Hippocampal formation (tissue), 2 donors: ENCODE measurements at regions not wholly inside any gene's neighbourhood (a gene's known extent, or its start where the extent isn't known, plus 50 kb on each side); places are given as distances from the start of the nearest gene placed in this dataset.

Experiments
- DNase-seq, 2 donors: peaks; one replicate each; lab custom pipeline; 2025; lab: John Stamatoyannopoulos, UW

DNA sequence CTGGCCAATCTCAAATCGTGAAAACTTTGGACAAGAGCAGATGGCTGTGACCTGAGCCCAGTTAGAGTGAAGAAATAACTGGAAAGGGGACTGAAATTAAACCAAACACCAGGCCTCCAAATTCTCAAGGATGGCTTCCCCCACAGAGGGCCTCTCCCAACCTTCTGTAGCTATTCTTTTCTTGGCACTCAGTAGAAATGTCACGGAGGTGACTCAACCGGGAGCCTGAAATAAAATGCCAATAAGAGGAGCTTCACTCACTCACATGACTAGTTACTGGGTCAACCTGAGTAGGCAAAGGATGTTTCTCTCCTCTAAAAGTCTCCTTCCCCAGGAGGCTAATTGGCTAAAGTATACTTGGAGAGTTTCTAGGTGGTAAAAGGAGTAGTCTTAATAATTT, 230.7 kb downstream of the MAF start:
- no peak for DNase-seq

DNA sequence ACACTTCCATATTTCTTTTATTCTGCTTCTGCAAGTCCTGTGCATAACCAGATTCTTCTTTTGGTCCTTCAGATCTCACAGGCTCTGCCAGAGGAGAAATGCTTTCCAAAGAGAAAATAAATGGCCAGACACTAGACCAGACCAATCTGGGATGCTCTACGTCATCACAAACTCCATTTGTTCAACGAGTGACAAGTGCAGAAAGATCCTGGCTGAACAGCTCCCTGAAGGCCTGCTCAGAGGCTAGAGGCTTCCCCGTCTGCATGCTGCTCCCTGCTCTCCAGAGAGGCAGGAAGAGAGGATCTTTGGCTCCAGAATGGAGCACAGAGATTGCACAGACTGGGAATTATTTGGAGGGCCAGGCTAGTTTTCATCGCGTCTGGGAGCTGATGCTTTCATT, 232.7 kb downstream of the MAF start:
- no peak for DNase-seq

DNA sequence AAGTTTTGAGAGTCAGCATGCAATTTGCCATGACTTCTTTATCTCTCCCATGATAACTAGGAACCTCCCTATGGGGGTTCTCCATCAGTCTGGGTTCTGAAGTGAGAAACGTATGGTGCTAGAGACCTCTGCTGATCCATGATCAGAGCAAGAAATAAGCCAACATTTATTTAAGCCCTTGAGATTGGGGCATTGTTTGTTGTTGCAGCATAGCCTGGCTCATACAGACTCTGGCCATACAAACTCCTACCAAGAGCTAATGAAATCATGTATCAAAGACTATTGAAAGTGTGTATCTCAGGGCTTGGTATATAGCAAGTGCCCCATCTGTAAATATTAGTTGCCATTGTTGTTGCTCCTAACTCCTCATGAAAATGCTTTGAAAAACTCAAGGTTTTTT, 233.9 kb downstream of the MAF start:
- DNase-seq, result no peak

DNA sequence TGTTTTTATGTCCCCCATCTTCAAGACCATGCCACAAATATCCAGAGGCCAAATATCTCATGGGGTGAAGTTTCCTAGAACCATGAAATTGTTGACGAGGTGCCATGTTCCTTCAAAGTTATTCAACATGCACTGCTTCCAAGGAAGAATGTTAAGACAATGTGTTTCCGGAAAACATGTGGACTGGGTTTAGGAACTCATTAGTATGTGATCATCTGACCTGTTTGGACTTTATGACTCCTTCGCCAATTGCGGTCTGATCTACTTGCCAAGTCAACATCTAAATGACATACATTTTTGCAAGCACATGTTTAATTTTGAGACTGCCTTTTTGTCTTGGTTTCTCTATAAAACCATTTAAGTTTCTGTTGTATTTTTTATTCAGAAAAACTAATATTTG, 234.8 kb downstream of the MAF start:
- no peak for DNase-seq

DNA sequence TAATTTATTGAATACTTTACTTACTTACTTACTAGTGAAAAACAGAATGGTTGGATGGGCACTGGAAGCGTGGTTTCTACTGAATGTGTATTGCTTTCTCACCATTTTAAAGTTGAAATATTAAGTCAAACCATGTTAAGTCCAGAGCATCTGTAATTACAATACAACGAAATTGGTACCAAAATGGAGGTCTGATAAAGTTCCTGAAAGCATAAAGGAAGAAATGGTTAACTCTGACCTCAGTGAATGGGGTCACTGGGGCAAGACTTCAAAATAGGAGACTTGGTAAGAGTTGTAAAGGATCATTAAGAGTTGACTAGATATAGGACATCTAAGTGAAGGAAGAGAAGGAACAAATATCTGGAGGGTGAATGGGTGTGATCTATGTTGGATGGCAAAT, 237.1 kb downstream of the MAF start:
- no peak for DNase-seq

DNA sequence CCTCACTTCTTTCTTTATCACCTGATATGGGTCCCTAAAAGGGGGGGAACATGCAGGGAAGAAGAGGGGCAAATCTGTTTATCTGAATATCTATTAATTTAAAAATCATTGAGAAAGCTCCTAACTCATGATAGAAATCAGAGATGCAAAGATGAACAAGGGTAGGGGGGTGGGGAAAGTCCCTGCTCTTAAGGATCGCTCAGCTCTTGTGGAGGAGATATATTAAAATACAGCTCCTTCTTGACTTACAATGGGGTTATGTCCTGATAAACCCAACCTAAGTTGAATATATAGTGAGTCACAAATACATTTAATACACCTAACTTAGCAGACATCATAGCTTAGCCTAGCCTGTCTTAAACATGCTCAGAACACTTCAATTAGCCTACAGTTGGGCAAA, 237.5 kb downstream of the MAF start:
- no peak for DNase-seq

DNA sequence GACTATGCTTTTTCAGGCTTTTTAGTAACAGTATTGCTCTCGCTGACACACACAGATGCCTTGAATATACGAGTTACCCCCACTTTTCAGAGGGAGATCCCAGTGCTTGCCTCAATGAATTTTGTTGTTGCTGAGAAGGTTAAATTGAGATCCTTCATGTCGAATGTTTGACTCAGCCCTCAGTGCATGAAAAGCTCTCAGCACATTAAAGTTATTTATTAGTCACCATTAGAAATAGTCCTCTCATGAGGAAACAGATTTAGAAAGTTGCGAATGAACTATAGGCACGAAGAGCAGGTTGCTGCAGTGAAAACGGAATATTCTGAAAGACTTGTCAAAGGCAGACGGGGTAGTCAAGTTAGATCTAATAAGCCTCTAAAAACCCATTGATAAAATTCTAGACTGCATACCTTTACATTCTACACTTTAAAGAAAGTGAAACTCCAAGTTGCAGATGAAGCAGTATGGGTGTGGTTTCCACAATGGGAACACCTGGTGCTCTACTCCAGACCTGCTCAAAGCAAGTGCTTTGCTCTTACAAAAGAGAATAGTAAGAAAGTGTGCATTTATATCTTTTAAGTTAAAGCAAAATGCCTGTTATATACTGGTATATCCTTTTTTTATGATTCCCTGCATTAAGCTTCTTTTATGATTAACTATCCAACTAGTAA, 238.1 kb downstream of the MAF start:
- DNase-seq, result no peak

DNA sequence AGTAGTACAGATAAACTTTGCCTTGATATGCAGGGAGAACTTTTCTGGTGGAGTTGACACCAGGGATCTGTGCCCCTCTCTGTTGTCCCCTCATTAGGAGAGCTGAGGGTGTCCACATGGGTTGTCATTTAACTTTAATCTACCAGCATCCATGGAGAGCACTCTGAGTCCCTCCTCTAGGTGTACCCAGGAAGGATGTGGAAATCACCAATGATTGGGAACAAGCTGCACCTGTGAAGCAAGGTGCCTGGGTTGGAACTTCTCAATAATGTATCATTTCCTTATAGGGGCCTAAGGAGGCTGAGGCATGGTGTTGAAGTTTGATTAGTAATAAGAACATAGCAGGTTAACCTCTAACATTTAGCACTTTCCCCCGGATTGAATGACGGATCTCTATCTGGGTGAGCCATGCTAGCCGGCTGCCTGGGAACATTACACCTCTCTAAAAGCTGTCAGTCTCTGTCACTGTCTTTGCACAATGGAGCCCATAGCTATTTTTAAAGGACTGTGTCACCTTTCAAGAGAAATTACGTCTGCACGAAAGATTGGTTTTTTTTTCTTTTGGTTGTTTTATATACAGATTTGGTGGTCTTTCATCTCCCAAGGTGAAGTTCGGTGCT, 239.3 kb downstream of the MAF start:
- no peak for DNase-seq

DNA sequence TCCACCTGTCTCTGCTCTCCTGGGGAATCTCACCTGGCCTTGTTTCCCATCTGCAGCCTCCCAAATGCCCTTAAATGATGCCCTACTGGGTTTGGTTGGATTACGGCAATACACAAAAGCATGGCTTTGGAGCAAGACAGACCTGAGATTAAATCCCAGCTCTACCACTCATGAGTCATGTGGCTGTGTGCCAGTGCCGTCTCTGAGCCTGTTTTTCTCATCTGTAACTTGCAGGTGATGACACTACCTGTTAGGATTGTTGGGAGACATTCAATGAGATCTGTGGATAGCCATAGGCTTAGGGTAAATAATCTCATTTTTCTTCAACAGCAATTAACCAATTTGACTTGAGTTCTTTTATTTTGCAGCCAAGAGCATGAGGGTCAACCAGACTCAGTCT, 240.3 kb downstream of the MAF start:
- no peak for DNase-seq

DNA sequence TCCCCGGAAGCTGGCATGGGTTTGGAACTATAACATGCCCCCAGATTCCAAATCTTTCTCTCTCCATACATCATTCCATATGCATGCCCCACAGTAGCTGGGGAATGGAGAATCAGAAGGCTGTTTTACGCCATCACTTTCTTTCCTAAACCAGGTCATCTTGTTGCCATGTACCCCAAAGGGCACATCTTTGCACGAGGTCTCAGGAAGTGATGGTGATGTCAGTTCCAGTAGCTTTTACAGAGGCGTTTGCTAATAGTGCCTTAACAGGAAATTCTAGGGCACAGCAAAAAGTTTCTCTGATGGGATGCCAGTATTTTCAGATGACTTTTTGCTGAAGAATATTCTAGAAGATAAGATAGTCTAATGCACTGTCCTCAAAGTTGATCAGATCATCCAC, 241.5 kb downstream of the MAF start:
- no peak for DNase-seq

DNA sequence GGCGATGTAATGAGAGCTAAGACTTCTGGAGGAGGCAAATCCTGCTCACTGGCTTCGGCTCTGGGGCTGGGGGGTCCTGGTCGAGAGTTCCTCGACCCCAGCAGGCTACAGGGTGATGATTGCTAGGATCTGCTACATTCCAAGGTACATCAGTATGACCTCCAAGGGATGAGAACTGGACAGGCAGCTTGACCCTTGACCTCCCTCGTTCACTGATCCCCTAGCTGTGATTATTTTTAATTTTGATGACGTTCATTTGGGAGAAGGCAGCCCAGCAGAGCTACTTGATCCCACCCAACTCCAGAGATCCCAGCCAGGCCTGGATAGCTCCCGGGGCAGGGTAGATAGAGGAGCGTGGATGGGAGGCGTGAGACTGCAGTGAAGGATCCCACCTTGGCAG, 242.3 kb downstream of the MAF start:
- no peak for DNase-seq

DNA sequence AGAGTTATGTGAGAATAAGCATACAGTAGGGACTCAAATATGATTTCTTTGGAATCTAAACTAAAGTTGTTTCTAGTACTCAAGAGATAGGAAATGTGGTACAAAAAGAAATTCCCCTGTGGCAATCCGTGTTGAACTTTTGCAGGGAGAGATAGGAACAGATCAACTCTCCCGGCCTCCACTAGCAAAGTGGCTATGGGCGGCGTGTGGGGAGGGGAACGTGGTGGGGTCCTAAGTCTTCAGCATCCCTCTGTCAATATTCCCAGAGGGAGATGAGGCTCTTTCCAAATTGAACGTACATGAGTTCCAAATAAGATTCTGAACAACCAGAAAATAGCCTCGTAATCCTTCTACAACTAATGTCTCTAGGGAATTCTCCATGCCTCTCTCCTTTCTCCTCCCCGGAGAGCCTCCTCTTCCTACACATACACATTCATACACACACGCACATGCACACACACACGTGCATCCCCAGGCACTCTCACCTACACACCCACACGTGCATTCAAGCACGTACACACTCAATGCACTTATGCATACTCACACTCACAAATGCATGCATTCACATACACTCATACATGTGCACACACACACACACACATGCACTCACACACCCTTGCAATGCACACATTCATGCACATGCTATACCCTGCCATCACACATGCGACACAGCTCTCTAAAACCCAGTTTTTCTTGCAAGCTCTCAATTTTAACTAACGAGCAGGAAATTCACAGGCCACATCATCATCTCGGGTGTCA, 244.8 kb downstream of the MAF start:
- no peak for DNase-seq

DNA sequence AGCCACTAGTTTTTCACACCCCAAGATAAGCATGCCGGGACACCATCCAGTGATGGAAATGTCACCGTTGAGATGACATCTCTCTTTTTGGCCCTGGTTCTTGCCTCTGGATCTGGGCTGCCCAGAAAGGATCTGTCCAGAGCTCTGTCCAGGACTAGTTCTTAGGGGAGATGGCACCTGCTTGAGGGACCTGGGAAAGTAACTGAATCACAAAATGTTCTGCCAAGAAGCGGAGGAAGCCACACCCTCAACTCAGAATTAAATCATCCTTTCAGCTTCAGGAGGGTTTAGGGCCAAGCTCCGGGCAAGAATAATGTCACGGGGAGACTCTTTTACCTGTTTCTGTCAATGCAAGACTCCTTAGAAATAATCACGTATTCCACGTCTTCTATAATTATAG, 248.6 kb downstream of the MAF start:
- no peak for DNase-seq

DNA sequence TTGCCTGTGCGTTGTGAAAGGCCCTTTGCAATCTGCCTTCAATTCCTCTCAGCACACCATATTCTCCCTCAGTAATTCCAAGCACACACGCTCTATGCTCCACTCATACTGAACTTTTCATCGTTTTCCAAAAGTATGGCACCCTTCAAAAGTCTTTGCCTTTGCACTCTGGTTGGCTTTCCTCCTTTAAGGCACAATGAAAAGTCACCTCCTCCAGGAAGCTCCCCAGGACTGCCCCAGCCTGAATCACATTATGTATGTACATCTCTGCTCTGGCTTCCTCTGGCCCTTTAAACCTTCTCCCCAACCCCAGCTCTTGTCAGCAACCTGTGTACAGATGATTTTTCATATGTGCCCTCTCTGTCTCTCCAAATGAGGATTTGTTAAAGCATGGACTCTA, 250.7 kb downstream of the MAF start:
- no peak for DNase-seq

DNA sequence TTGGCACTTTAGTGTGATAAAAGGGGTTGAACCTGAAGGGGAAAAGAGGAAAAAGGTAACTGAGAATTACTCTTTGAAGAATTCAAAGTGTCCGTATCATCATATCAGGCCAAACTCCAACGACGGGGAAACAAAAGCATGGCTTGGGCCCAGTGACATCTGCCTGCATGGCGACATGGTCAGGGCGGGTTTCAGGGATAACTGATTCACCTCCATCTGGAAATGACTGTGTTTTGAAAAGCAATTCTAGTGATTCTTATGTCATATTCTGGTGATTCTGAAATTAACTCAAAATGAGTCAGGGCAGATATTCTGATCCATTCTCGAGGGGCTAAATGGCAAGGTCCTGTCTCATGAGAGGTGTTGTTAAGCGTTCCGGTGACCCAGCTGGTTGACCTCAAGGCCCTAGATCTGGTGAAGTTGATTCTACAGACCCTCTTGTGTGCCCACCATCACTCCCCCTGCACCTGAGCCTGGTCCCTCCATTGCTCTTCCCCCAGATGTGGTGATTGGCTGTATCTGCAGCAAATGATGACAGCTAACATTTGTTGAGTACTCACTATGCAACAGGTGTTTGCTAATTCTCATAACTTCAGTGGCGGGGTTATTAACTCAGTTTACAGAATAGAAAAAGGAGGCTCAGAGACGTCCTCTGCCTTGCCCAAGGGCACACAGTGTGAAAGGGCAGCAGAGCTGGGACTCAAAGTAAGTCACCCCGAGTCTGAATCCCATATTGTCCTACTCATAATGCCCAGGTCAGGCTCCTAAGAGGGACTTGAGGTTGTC, 251.8 kb downstream of the MAF start:
- DNase-seq, result no peak

DNA sequence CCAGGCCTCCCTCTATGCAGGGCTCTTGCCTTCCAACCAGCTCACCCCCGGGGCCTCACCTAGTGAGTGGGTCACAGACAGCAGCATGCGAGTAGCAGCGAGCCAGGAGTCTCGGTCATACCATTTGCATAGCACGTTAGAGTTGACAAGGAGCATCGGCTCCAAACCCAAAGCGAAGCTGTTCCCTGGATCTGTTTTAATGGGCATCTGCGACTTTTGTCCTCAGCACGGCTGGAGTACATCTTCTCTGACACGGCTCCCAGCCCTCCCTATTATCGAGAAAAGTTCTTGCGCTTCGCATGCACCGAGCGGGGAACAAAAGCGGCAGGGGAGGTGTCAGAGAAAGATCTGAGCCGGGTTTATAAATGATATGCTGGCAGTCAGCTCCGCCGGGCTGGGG, 253.3 kb downstream of the MAF start:
- DNase-seq, result no peak

DNA sequence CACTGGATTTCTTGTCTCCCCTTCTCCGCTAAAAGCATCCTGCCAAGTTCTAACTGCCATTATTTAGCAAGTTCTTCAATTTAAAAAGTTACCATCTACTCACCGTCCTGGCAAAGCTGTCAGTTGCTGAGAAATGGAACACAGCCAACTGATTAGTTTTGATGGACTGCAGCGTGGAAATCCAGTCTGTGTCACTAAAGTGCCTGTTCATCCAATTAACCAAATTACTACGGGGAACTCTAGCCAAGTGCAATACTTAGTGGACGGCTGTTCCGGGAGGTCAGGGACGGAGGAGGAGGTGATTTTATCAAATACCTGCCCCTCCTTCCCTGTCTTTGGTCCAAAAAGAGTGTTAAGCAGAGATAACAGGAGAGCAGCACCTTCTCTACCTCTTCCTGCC, 260.7 kb downstream of the MAF start:
- no peak for DNase-seq

DNA sequence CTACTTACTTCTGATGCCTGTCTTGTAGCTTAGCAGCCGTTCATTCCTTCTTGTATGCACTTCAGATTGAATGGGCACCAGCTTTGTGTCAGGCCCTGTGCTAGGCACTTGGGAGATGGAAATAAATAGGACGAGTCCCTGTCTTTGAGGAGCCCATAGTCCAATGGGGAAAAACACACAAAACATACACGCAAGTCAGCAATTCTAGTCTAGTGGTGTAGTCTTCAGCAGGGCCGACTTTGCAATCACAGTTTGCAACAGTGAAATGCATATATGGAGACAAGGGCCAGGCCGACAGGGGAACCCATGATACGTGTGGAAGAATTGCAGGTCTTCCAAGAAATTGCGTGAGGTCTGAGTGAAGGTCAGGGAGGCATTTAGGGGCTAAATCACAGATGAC, 262.6 kb downstream of the MAF start:
- DNase-seq, result no peak

DNA sequence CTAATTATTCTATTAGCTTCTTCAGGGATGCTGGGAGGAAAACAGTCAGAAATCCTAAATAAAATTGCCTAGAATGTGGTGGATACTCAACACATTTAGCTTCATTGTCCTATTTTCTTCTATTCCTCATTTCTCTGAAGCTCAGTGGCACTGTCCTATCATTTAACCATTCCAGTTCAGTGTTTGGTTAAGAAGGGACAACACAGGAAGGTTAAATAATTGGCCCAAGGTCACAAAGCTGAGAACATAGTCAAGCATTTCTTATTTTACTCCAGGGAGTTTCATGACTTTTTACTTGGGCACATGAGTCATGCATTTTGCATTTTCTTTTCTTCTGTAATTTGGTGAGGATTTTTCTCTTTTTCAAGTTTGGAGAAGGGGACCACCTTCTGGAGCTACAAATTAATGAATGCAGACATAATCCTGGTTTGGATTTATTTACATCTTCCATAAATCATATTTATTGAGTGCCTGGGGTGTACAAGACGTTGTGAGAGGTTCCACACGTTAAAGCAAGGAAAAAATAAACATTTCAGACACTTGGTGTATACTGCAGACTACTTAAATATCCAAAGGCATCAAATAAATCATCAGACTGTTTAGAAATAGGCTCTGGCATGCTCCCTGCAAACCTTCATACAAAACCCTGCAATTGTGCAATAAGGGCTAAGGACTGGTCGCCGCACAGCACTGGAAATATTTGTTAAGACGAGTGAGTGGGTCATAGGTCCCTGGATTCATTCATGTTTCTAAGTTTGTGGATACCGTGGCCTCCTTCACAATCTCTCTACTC, 263.9 kb downstream of the MAF start:
- DNase-seq, result no peak

DNA sequence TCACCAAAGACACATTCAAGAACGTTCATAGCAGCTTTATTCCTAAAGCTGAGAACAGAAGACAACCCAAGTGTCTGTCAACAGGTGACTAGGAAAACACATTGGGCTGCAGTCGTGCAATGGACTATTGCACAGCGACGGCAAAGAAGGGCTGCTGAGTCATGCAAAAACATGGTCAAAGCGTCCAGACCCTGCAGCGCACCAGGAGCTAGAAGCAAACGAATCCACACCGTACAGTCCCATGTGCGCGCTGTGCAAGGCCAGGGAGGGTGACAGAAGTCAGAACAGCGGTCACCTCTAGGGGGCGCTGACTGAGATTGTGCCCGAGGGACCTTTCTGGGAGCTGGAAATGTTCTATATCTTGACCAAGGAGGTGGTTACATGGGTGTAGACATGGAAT, 266.4 kb downstream of the MAF start:
- DNase-seq, result no peak

DNA sequence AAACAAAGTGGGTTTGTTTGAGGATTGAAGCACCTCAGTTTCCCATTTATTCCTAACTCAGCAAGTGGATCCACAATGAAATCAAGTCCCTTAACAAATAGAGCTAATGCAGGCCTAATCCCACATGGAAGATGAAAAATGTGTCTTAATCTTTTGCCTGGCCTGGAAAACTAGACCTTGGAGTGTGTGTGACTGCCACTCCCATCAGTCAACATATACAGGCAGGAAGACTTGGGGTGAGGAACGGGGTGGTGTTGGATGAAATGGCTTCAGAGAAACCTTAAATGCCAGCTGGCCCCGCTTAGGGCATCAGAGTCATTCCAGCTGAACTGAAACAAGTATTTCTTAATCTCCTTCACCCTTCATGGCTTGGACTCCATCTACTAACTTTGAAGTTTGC, 269.5 kb downstream of the MAF start:
- DNase-seq, result no peak

DNA sequence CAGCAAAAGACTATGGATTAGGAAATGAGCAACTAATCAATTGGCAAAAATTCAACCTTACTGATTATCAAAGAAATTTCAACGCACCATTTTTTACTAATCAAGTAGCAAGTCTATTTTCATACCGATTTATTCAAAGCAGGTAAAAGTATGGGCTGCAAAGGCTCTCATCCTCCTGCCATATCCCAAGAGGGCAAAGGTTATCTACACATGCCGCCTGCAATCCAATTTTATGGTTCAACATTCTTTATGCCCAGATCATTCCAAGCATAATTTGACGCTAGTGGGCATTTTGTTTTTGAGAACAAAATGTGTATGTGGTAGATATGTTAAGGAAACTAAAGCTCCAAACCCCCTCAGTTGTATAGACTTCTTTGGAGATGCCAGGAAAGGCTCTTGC, 270.6 kb downstream of the MAF start:
- DNase-seq, result no peak
